Brain microvascular endothelial cell (primary cell): ENCODE measurements at regions not wholly inside any gene's neighbourhood (a gene's known extent, or its start where the extent isn't known, plus 50 kb on each side); places are given as distances from the start of the nearest gene placed in this dataset.

Experiments used
- DNase-seq: peaks from one replicate; pipeline ENCODE4 v3.0.0-alpha.2; 2020
- H3K27ac ChIP-seq: fragments of 250-450 bp; sonication (Bioruptor Pico); 2 replicates; pipeline ENCODE4 v1.5.1; 2020; ENCODE audit warnings: mild to moderate bottlenecking, moderate library complexity
- H3K27me3 ChIP-seq: fragments of 250-450 bp; sonication (Bioruptor Pico); replicated peaks from 2 replicates; pipeline ENCODE4 v1.5.1; 2020; ENCODE audit warnings: mild to moderate bottlenecking
- H3K36me3 ChIP-seq: fragments of 250-450 bp; sonication (Bioruptor Pico); replicated peaks from 2 replicates; pipeline ENCODE4 v1.5.1; 2020; ENCODE audit warnings: mild to moderate bottlenecking
- H3K4me3 ChIP-seq: 2 replicates; pipeline ENCODE4 v1.5.1; 2011; ENCODE audit warnings: low read depth, mild to moderate bottlenecking, control low read depth, low read length, moderate library complexity
- in situ Hi-C: cut with HindIII; loops from 2 replicates; pipeline ENCODE4 v1.10.0; 2017; ENCODE audit warnings: low sequenced_read_pairs, low pct_ligation_motif_present
- TF ChIP-seq, protein P1 (sequence below): IDR thresholded peaks from 2 replicates; pipeline ENCODE4 v1.5.1; 2011; ENCODE audit warnings: low read depth, mild to moderate bottlenecking, moderate library complexity, low read length, control low read depth, inconsistent platforms; ENCODE audit errors: missing control alignments

DNA sequence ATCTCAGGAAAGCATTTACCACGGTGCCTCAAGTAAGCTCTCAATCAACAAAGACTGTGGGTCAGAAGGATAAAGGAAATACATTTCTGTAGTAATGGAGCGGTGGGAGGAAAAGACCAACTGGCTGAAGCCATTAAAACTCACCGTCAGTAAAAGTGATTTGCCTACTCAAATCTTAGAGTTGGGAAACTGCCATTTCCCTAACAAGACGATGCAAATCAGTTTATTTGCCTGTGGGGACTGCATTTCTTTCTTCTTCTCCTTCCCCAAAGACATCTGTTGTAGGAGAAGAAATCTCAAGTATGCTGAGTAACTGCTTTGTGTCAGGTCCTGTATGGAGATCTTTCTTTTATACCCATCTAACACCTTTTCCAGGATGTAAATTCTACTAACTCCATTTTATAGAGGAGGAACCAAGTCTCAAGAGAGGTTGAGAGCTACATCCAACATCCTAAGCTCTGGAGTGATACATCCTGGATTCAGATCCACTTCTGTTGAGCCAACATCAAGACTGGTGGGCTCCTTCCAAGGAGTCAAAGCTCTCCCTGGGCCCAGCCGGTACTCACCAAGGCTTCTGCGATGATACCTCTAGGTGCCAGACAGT is 219.3 kb upstream of the FGGY start:
- H3K36me3 ChIP-seq = no peaks in the 10 kb centered on the region
- H3K27me3 ChIP-seq = no peaks in the 10 kb centered on the region
- H3K27ac ChIP-seq = no peak overlapping the region
- DNase-seq = no peak
- in situ Hi-C loops = no loop called here
- H3K4me3 ChIP-seq = no peak overlapping the region
- TF ChIP-seq, protein P1, sequence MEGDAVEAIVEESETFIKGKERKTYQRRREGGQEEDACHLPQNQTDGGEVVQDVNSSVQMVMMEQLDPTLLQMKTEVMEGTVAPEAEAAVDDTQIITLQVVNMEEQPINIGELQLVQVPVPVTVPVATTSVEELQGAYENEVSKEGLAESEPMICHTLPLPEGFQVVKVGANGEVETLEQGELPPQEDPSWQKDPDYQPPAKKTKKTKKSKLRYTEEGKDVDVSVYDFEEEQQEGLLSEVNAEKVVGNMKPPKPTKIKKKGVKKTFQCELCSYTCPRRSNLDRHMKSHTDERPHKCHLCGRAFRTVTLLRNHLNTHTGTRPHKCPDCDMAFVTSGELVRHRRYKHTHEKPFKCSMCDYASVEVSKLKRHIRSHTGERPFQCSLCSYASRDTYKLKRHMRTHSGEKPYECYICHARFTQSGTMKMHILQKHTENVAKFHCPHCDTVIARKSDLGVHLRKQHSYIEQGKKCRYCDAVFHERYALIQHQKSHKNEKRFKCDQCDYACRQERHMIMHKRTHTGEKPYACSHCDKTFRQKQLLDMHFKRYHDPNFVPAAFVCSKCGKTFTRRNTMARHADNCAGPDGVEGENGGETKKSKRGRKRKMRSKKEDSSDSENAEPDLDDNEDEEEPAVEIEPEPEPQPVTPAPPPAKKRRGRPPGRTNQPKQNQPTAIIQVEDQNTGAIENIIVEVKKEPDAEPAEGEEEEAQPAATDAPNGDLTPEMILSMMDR = no peak

DNA sequence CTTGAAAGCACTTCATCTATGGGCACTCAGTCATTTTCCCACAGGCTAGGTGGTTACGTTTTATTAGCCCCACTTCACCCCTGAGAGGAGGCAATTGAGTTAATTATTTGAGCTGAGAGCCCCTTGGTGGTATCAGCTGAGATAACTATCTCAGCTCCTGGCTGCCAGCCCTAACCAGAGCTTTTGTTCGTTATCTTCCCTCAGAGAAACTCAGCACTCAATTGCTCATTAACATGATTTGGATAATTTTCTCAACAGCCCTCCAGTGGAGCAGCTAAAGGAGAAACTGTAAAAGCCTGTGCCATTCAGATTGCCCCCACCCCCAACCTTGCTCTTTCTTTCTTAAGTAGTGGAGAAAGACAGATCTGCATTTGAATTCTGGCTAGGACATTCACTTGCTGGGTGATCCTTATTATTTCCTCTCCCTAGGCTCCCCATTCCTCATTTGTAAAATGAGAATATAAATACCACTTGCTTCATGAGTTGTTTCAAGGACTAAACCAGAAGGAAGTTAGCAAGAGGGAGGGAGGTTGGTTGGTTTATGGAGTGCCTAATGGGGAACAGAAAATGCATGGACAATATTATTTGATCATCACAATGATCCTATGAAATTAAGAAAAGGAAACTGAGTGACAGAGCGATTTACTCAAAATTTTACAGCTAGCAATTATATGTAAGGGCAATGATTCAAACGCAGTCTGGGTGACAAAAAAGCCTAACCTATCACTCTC is 218.7 kb upstream of the FGGY start:
- no peak overlapping the region for H3K4me3 ChIP-seq
- DNase-seq = no peak
- in situ Hi-C loops = no loop called here
- H3K27me3 ChIP-seq = no peaks in the 10 kb centered on the region
- TF ChIP-seq, protein P1 = no peak
- no peaks in the 10 kb centered on the region for H3K36me3 ChIP-seq
- no peak overlapping the region for H3K27ac ChIP-seq

DNA sequence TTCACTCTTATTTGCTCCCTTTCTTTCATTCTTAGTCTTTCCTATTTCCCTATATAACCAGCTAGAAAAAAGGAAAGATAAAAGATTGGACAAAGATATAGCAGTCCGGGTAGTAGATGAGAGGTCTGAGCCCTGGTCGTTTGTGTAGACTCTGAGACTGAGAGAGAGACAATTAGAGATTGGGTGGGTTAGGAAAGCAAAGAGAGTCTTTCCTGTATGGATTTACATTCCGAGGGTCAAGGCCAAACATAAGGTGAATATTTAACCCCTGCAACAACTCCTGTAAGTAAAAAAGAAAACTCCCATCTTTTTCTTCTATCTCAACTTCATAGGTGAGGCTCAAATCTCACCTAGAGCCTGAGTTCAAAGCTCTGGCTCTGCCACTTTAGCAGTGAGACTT is 218.0 kb upstream of the FGGY start:
- no peak for DNase-seq
- no peak overlapping the region for H3K27ac ChIP-seq
- TF ChIP-seq, protein P1 = no peak
- H3K4me3 ChIP-seq = no peak overlapping the region
- no peaks in the 10 kb centered on the region for H3K27me3 ChIP-seq
- H3K36me3 ChIP-seq = no peaks in the 10 kb centered on the region
- in situ Hi-C loops = no loop called here

DNA sequence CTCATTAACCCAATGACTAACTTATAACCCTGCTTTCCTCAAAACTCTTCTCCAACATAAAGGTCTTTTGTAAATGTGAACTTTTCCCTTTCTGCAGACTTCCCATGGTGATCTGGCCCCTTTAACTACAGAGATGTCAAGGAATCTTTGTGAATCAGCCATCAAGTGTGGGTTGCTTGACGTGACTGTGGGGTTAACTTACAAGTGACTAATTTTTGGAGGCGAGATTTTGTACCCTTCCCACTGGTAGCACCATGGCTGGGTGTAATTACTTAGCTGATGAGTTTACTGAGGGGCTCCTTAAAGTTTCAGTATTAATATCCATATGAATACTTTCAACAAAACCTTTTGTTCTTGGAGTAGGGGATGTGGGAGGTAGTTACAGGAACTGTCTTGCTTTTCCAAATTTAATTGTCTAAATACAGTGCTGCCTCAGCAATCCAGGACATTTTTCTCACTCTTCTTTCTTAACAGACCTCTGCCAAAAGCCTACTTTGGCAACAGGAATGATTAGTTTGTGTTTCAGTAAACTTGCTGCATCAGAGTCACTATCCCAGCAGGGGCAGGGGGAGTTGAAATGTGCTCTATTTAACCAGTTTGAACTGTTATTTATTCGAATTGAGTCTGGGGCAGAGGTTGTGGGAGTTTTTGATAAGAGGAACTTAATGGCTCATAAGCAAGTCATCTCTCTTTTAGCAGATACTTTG is 217.3 kb upstream of the FGGY start:
- Histone ChIP-seq H3K4me3 (no peak overlapping the region), H3K27me3 (no peaks in the 10 kb centered on the region), H3K36me3 (no peaks in the 10 kb centered on the region), H3K27ac (no peak overlapping the region)
- no peak for DNase-seq
- TF ChIP-seq, protein P1 = no peak
- in situ Hi-C loops = no loop called here

DNA sequence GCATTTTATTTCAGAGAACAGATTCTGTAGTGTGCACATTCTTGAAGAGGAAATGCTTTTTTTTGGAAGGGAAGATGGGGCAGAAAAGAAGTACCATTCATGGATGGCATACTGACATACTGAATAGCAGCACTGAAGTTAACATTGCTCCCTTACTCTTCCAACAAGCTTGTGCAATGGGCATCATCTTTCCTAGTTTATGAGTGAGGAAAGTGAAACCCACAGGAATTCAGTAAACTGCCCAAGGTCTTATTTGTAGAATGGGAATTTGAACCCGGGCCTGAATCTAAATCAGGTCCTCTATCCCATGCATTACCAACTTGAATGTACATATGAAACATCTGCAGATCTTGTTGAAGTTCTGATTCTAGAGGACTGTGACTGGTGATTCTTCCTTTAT is 215.7 kb upstream of the FGGY start:
- in situ Hi-C loops = no loop called here
- TF ChIP-seq, protein P1 = no peak
- Histone ChIP-seq H3K27ac (no peak overlapping the region), H3K4me3 (no peak overlapping the region), H3K27me3 (no peaks in the 10 kb centered on the region), H3K36me3 (no peaks in the 10 kb centered on the region)
- no peak for DNase-seq
